Activated T-helper 2 cell treated with anti-CD3 and anti-CD28 coated beads, Interferon-gamma antibody, Interleukin-2, Interleukin-4, amounts not matched to agents 10 μg/mL and 5 μg/mL and 100 μg/mL, durations not matched to agents 14 hours and 24 hours and 36 hours (primary cell): ENCODE measurements at regions not wholly inside any gene's neighbourhood (a gene's known extent, or its start where the extent isn't known, plus 50 kb on each side); places are given as distances from the start of the nearest gene placed in this dataset.

Source experiments
- DNase-seq: peaks from one replicate; pipeline ENCODE4 v3.0.0; 2021; ENCODE audit warnings: low spot score
- H3K27ac Mint-ChIP-seq: one replicate; pipeline ENCODE4 v1.8.0; 2021; ENCODE audit warnings: mixed read lengths
- H3K27me3 Mint-ChIP-seq: one replicate; pipeline ENCODE4 v1.8.0; 2021; ENCODE audit warnings: low read depth, mixed read lengths
- H3K36me3 Mint-ChIP-seq: one replicate; pipeline ENCODE4 v1.8.0; 2021; ENCODE audit warnings: low read depth, mixed read lengths
- H3K4me1 Mint-ChIP-seq: one replicate; pipeline ENCODE4 v1.8.0; 2021; ENCODE audit warnings: low read depth, mixed read lengths
- H3K4me3 Mint-ChIP-seq: one replicate; pipeline ENCODE4 v1.8.0; 2021; ENCODE audit warnings: low read depth, mild to moderate bottlenecking, moderate library complexity, mixed read lengths
- H3K9me3 Mint-ChIP-seq: one replicate; pipeline ENCODE4 v1.8.0; 2021; ENCODE audit warnings: mixed read lengths
- intact Hi-C: fragments of 100-400 bp; cut with micrococcal nuclease; formaldehyde crosslinking; loops from one replicate; pipeline ENCODE4 v1.15.1; 2023

- no peaks in the 10 kb centered on the region for H3K9me3 Mint-ChIP-seq
- H3K4me3 Mint-ChIP-seq: no peak overlapping the region
- H3K27me3 Mint-ChIP-seq: no peaks in the 10 kb centered on the region
These were observed 385.5 kb upstream of the TSHZ2 start for GRCh38 chr20:52586660-52587059.

DNA sequence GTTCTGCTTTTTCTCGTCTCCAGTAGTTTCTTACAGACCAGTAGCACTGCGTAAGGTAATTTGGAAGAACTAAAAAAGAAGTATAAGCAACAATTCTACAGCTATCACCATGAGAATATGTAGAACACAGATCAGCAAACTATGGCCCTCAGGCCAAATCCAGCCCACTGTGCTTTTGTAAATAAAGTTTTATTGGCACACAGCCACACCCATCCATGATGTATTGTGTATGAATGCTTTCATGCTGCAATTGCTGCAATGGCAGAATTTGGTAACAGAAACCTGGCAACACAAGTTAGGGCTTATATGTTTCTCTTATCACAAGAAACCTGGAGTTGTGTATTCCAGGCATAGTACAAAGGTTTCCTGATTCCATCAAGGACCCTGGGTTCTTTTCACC lies 386.8 kb upstream of the TSHZ2 start:
- intact Hi-C loops: no loop called here
- no peak for DNase-seq
- Mint-ChIP-seq H3K4me3 (no peak overlapping the region), H3K27me3 (no peaks in the 10 kb centered on the region), H3K27ac (no peak overlapping the region), H3K9me3 (no peaks in the 10 kb centered on the region), H3K36me3 (no peaks in the 10 kb centered on the region), H3K4me1 (no peaks in the 10 kb centered on the region)

More at GRCh38 chr20:52586660-52587059, 385.5 kb upstream of the TSHZ2 start:
- DNase-seq: no peak
- Mint-ChIP-seq H3K4me1 (no peaks in the 10 kb centered on the region), H3K27ac (no peak overlapping the region), H3K36me3 (no peaks in the 10 kb centered on the region)
- intact Hi-C loops: no loop called here

DNA sequence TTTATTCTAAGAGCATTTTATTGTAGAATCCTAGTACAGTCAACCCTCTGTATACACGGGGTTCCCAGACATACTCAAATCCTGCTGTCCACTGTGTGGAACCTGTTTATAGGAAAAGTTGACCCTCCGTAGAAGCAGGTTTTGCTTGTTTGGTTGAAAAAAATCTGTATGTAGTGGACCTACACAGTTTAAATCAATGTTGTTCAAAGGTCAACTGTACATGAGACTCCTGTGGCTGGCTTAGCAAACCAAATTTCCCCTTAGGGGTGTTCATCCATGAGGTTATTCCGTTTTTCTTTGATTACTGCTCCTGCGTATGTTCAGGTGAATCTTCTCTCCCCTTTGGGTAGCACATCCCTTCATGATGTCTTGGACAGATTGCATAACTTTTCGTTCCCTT lies 387.0 kb upstream of the ZFP64 start:
- intact Hi-C loops: no loop called here
- no peak overlapping the region for H3K27ac Mint-ChIP-seq
- no peaks in the 10 kb centered on the region for H3K36me3 Mint-ChIP-seq
- no peak overlapping the region for H3K4me3 Mint-ChIP-seq
- no peaks in the 10 kb centered on the region for H3K27me3 Mint-ChIP-seq
- H3K9me3 Mint-ChIP-seq: peaks cover 4% of the 10 kb centered on the region
- H3K4me1 Mint-ChIP-seq: no peaks in the 10 kb centered on the region
- no peak for DNase-seq

DNA sequence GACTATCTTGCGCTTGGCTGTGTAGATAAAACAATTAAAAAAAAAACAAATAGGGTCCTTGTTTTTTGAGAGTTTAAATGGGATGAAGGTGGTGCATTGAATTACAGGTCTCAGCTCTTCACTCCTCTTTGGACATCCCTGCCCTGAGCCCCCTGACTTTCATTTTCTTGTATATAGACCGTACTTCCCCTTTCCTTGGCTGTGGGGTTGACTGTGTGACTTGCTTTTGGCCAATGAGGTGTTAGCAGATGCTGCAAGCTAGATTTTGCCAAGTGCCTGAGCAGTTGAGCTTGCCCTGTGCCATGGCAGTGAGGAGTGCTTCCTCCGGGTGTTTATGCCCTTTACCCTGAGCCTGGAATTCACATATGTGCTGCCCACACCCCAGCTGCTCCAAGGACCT lies 386.1 kb upstream of the ZFP64 start:
- H3K27ac Mint-ChIP-seq: no peak overlapping the region
- intact Hi-C loops: no loop called here
- H3K9me3 Mint-ChIP-seq: peaks cover 4% of the 10 kb centered on the region
- H3K4me3 Mint-ChIP-seq: no peak overlapping the region
- no peaks in the 10 kb centered on the region for H3K27me3 Mint-ChIP-seq
- DNase-seq: no peak
- H3K36me3 Mint-ChIP-seq: no peaks in the 10 kb centered on the region
- H3K4me1 Mint-ChIP-seq: no peaks in the 10 kb centered on the region

- H3K27ac Mint-ChIP-seq: no peak overlapping the region
- no peaks in the 10 kb centered on the region for H3K27me3 Mint-ChIP-seq
- no peaks in the 10 kb centered on the region for H3K4me1 Mint-ChIP-seq
- intact Hi-C loops: no loop called here
- no peak overlapping the region for H3K4me3 Mint-ChIP-seq
- no peaks in the 10 kb centered on the region for H3K36me3 Mint-ChIP-seq
- DNase-seq: no peak
- peaks cover 4% of the 10 kb centered on the region for H3K9me3 Mint-ChIP-seq
These were observed 381.1 kb upstream of the ZFP64 start for GRCh38 chr20:52572687-52573086.

- Mint-ChIP-seq H3K4me1 (no peaks in the 10 kb centered on the region), H3K27ac (no peak overlapping the region), H3K9me3 (no peaks in the 10 kb centered on the region), H3K36me3 (no peaks in the 10 kb centered on the region), H3K27me3 (no peaks in the 10 kb centered on the region), H3K4me3 (no peak overlapping the region)
- intact Hi-C loops: no loop called here
- DNase-seq: no peak
These were observed 377.6 kb upstream of the ZFP64 start for GRCh38 chr20:52569201-52569600.

GRCh38 chr20:52565614-52566013 lies 374.0 kb upstream of the ZFP64 start:
- intact Hi-C loops: no loop called here
- no peak overlapping the region for H3K27ac Mint-ChIP-seq
- H3K9me3 Mint-ChIP-seq: no peaks in the 10 kb centered on the region
- H3K4me3 Mint-ChIP-seq: no peak overlapping the region
- H3K27me3 Mint-ChIP-seq: no peaks in the 10 kb centered on the region
- no peaks in the 10 kb centered on the region for H3K36me3 Mint-ChIP-seq
- no peak for DNase-seq
- H3K4me1 Mint-ChIP-seq: no peaks in the 10 kb centered on the region

- peaks cover 6% of the 10 kb centered on the region for H3K9me3 Mint-ChIP-seq
These were observed 373.0 kb upstream of the ZFP64 start for GRCh38 chr20:52564594-52564993.

DNA sequence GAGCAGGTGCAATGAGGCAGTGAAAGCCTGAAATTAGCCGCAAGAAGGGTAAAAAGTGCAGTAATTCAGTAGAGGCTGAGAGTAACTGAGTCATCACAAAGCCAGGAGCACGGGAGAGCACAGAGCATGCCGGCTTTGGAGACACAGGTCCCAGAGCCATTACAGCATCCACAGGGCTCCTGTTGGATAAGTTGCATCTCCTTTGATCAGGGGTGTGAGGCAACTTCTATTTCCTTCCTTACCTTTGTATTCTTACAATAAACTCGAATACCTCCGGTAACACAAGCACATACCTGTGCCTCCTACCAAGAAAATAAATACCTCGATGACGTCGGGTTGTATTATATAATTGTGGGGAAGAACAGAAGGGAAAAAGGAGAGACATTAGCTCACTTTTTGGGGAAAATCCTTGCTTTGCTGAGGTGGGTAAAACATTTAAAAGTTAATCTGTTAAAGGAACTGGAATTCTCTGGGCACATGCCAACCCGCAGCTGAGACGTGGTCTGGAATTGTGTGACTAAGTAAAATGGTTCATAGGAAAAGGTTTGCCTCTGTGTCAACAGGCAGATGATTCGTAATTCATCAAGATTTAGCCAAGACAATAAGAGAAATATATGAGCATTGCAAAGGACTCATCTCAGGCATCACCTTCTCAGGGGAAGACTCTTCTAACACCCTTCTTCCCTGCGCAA lies 360.7 kb upstream of the ZFP64 start:
- Mint-ChIP-seq H3K4me1 (no peaks in the 10 kb centered on the region), H3K27me3 (no peaks in the 10 kb centered on the region)
- no peak for DNase-seq

More at GRCh38 chr20:52564594-52564993, 373.0 kb upstream of the ZFP64 start:
- no peak for DNase-seq
- no peak overlapping the region for H3K4me3 Mint-ChIP-seq
- no peaks in the 10 kb centered on the region for H3K36me3 Mint-ChIP-seq
- H3K27me3 Mint-ChIP-seq: no peaks in the 10 kb centered on the region
- no peaks in the 10 kb centered on the region for H3K4me1 Mint-ChIP-seq
- no peak overlapping the region for H3K27ac Mint-ChIP-seq
- intact Hi-C loops: no loop called here

GRCh38 chr20:52542131-52542530 lies 350.6 kb upstream of the ZFP64 start:
- no peaks in the 10 kb centered on the region for H3K9me3 Mint-ChIP-seq
- no peaks in the 10 kb centered on the region for H3K27me3 Mint-ChIP-seq
- H3K4me1 Mint-ChIP-seq: no peaks in the 10 kb centered on the region
- no peak overlapping the region for H3K27ac Mint-ChIP-seq
- H3K36me3 Mint-ChIP-seq: no peaks in the 10 kb centered on the region
- H3K4me3 Mint-ChIP-seq: no peak overlapping the region
- DNase-seq: no peak
- intact Hi-C loops: no loop called here

More for the DNA sequence above, 360.7 kb upstream of the ZFP64 start:
- Mint-ChIP-seq H3K9me3 (peaks cover 3% of the 10 kb centered on the region), H3K4me3 (no peak overlapping the region), H3K36me3 (no peaks in the 10 kb centered on the region), H3K27ac (no peak overlapping the region)
- intact Hi-C loops: no loop called here

DNA sequence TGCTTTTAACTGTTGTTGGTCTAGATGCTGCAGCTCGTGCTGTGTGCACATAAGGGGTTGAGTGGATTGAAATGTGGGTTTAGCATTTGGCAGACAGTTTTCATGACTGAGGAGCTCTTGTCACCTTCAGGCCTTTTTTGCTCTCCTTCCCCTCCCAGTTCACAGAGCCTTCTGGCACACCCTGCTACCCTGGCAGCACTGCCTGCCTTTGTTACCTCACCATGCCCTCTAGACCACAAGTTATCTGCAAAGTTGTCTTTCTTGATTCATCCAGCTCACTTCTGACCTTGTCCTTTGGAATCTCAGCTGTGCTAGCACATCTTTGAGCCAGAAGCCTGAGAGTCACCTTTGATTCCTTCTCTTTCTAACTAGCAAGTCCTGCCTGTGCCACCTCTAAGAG lies 348.9 kb upstream of the ZFP64 start:
- no peak overlapping the region for H3K27ac Mint-ChIP-seq
- no peaks in the 10 kb centered on the region for H3K4me1 Mint-ChIP-seq
- no peak overlapping the region for H3K4me3 Mint-ChIP-seq
- no peak for DNase-seq
- intact Hi-C loops: no loop called here
- no peaks in the 10 kb centered on the region for H3K9me3 Mint-ChIP-seq
- H3K27me3 Mint-ChIP-seq: no peaks in the 10 kb centered on the region
- H3K36me3 Mint-ChIP-seq: no peaks in the 10 kb centered on the region

DNA sequence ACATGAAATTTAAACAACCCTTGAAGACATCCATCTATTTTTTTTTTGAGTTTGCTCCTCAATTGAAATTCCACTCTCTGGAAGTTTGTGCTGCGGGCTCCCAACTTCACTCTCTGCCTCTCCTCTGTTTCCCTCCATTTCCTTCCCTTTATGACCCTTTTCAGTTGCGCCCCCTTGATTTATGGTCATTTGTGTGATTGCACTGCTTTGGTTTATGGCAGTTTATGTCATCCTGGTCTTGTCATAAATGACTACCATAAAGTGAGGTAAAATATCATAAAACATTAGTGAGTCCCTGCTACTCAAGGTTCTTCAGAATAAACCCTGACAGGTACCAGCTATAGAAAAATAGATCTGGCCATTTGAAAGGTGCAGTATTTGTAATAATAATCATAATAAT lies 348.3 kb upstream of the ZFP64 start:
- DNase-seq: no peak
- H3K4me1 Mint-ChIP-seq: no peaks in the 10 kb centered on the region
- H3K27ac Mint-ChIP-seq: no peak overlapping the region
- intact Hi-C loops: no loop called here
- no peaks in the 10 kb centered on the region for H3K27me3 Mint-ChIP-seq
- no peak overlapping the region for H3K4me3 Mint-ChIP-seq
- H3K9me3 Mint-ChIP-seq: no peaks in the 10 kb centered on the region
- H3K36me3 Mint-ChIP-seq: no peaks in the 10 kb centered on the region

- no peak for DNase-seq
- intact Hi-C loops: no loop called here
- H3K36me3 Mint-ChIP-seq: no peaks in the 10 kb centered on the region
These were observed 345.3 kb upstream of the ZFP64 start for GRCh38 chr20:52536841-52537400.

More at GRCh38 chr20:52536841-52537400, 345.3 kb upstream of the ZFP64 start:
- Mint-ChIP-seq H3K4me3 (no peak overlapping the region), H3K27me3 (no peaks in the 10 kb centered on the region), H3K27ac (no peak overlapping the region), H3K9me3 (no peaks in the 10 kb centered on the region), H3K4me1 (no peaks in the 10 kb centered on the region)
